ENCODE measurements at regions not wholly inside any gene's neighbourhood (a gene's known extent, or its start where the extent isn't known, plus 50 kb on each side); places are given as distances from the start of the nearest gene placed in this dataset.
A peak's percentile ranks its signal among the peaks of the same experiment; 100 is the strongest.

- TF ChIP-seq REST (IDR thresholded peaks at IDR 0.05) (no peak), CBX8 (IDR thresholded peaks at IDR 0.05) (no peak), EHF (CRISPR knock-in tag; IDR thresholded peaks at IDR 0.05) (no peak), ELK1 (IDR thresholded peaks at IDR 0.05; ENCODE audit: low read depth, low read length) (no peak), RCOR1 (IDR thresholded peaks at IDR 0.05; ENCODE audit: low read depth, low read length) (no peak), CHD2 (IDR thresholded peaks at IDR 0.05; ENCODE audit: low read length, partially characterized antibody) (no peak), HEYL (CRISPR knock-in tag; IDR thresholded peaks at IDR 0.05) (no peak), MAX (IDR thresholded peaks at IDR 0.05) (peak; percentile 87), CHD4 (IDR thresholded peaks at IDR 0.05; ENCODE audit: borderline replicate concordance) (no peak), BHLHE40 (IDR thresholded peaks at IDR 0.05; ENCODE audit: low read depth, low read length) (no peak), JUNB (IDR thresholded peaks at IDR 0.05) (peak; percentile 60), TP53 (CRISPR knock-in tag; IDR thresholded peaks at IDR 0.05) (no peak), NFE2L2 (conservative IDR thresholded peaks at IDR 0.05; ENCODE audit: low read length) (no peak), EP300 (IDR thresholded peaks at IDR 0.05) (peak in 1 of 2 experiments; percentile 76; a peak in 3 of 5 replicates), FOSB (CRISPR knock-in tag; IDR thresholded peaks at IDR 0.05) (no peak), ZSCAN20 (CRISPR knock-in tag; IDR thresholded peaks at IDR 0.05) (no peak), ZNF302 (CRISPR knock-in tag; IDR thresholded peaks at IDR 0.05) (no peak), RNF2 (IDR thresholded peaks at IDR 0.05; ENCODE audit: borderline replicate concordance, low read depth) (no peak), MYC (IDR thresholded peaks at IDR 0.05; ENCODE audit: borderline replicate concordance, low read length) (peak; percentile 64), CTCF (IDR thresholded peaks at IDR 0.05) (no peak), POLR2A (IDR thresholded peaks at IDR 0.05; ENCODE audit: low read length) (no peak), RAD21 (conservative IDR thresholded peaks at IDR 0.05 in 1 of 2, IDR thresholded peaks at IDR 0.05 in 1 of 2) (peak in 1 of 2 experiments; percentile 1; a peak in 3 of 5 replicates), HOXB5 (CRISPR knock-in tag; IDR thresholded peaks at IDR 0.05) (no peak), ZC3H11A (IDR thresholded peaks at IDR 0.05) (no peak), SMC3 (IDR thresholded peaks at IDR 0.05) (no peak; the same call in 2 of the 3 replicates), POLR2AphosphoS2 (conservative IDR thresholded peaks at IDR 0.05; ENCODE audit: low read length) (no peak), CEBPB (IDR thresholded peaks at IDR 0.05) (no peak), USF2 (IDR thresholded peaks at IDR 0.05) (no peak), PBX3 (IDR thresholded peaks at IDR 0.05) (0 out of 2 replicates have a peak, but pooled peaks have one; percentile 28), GATA3 (IDR thresholded peaks at IDR 0.05; ENCODE audit: borderline replicate concordance) (peak; percentile 52; the same call in 1 of the 2 replicates), E2F6 (IDR thresholded peaks at IDR 0.05; ENCODE audit: borderline replicate concordance, low read depth) (peak; percentile 47; the same call in 1 of the 2 replicates), ZFP36 (IDR thresholded peaks at IDR 0.05; ENCODE audit: borderline replicate concordance, partially characterized antibody) (no peak), NPAS2 (CRISPR knock-in tag; IDR thresholded peaks at IDR 0.05; ENCODE audit: borderline replicate concordance) (no peak)
These were observed 50.5 kb upstream of the SHISAL1 start (continued) for GRCh38 chr22:44363013-44363979.
